ENCODE measurements at regions not wholly inside any gene's neighbourhood (a gene's known extent, or its start where the extent isn't known, plus 50 kb on each side); places are given as distances from the start of the nearest gene placed in this dataset.
"Not testable (repeated sequence)": the region's sequence is repeated elsewhere in the genome, so short reads cannot be mapped to it uniquely, and the experiment has no call there.

DNA sequence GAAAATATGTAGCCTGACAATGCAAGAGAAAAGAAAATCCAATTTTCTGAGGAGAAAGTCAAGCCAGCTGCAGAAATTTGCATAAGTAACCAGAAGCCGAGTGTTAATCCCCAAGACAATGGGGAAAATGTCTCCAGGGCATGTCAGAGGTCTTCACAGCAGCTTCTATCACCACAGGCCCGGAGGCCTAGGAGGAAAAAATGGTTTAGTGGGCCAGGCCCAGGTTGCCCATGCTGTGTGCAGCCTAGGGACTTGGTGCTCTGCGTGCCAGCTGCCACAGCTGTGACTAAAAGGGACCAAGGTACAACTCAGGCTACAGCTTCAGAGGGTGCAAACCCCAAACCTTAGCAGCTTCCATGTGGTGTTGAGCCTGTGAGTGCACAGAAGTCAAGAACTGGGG, 201.2 kb upstream of the SOX2 start:
- ATAC-seq (ENCODE audit: low FRiP score) (no peak), DNase-seq (ENCODE audit: low spot score) (no peak)
- TF ChIP-seq, protein P1, sequence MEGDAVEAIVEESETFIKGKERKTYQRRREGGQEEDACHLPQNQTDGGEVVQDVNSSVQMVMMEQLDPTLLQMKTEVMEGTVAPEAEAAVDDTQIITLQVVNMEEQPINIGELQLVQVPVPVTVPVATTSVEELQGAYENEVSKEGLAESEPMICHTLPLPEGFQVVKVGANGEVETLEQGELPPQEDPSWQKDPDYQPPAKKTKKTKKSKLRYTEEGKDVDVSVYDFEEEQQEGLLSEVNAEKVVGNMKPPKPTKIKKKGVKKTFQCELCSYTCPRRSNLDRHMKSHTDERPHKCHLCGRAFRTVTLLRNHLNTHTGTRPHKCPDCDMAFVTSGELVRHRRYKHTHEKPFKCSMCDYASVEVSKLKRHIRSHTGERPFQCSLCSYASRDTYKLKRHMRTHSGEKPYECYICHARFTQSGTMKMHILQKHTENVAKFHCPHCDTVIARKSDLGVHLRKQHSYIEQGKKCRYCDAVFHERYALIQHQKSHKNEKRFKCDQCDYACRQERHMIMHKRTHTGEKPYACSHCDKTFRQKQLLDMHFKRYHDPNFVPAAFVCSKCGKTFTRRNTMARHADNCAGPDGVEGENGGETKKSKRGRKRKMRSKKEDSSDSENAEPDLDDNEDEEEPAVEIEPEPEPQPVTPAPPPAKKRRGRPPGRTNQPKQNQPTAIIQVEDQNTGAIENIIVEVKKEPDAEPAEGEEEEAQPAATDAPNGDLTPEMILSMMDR (IDR thresholded peaks at IDR 0.05): no peak

DNA sequence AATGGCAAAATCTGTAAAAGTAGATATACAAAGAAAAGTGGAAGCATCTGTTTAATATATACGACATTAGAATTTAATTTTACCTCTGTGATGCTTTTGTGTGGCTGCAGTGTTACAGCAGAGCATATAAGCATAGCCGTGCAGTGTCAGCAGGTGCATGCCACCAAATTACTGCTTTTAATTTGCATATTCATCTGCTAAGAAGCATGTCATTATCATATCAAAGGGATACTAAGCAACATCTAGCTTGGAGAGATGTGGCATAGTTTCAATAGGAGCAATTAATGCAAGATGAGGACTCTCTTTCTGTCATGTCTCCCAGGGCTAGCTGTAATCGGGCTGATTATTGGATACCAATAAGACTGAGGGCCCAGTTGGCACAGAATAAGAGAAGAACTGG, 214.4 kb upstream of the SOX2 start:
- TF ChIP-seq, protein P1 (IDR thresholded peaks at IDR 0.05): no peak
- no peak for DNase-seq (ENCODE audit: low spot score)
- no peak for ATAC-seq (ENCODE audit: low FRiP score)

DNA sequence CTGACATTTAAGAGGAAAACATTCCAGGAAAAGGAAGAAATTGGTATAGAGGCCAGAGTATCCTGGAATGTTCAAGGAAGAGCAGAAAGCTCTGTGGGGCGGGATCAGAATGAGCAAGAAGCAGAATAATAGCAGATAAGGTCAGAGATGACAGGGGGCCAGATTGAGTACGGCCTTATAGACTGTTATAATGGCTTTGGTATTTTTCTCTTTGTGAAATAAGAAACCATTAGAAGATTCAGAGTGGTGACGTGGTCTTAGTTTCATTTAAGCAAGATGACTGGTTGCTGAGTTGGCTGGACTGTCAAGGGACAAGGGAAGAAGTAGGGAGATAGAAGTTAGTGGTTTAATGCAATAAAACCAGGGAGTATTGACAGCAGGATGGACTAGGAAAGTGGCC, 218.3 kb upstream of the SOX2 start:
- DNase-seq (ENCODE audit: low spot score): no peak
- TF ChIP-seq, protein P1 (IDR thresholded peaks at IDR 0.05): no peak
- no peak for ATAC-seq (ENCODE audit: low FRiP score)

DNA sequence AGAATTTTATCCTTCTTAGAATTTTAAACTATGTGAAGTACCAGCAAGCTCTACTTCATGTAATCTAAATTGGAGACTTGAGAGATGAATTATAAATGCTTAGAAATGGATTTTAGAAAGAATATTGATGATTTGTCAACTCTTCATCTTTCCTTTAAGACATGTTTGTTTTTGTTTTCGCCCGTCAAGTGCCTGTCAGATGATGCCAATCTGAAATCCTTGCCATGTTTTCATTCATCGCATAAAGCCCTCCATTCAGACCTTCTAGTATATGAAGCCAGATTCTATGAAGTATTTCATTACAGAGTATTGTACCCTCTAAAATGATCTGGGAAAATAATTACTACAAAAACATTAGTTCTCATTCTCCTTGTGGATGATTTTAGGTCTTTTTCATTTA, 223.2 kb upstream of the SOX2 start:
- ATAC-seq (ENCODE audit: low FRiP score): no peak
- DNase-seq (ENCODE audit: low spot score): no peak
- TF ChIP-seq, protein P1 (IDR thresholded peaks at IDR 0.05): no peak

DNA sequence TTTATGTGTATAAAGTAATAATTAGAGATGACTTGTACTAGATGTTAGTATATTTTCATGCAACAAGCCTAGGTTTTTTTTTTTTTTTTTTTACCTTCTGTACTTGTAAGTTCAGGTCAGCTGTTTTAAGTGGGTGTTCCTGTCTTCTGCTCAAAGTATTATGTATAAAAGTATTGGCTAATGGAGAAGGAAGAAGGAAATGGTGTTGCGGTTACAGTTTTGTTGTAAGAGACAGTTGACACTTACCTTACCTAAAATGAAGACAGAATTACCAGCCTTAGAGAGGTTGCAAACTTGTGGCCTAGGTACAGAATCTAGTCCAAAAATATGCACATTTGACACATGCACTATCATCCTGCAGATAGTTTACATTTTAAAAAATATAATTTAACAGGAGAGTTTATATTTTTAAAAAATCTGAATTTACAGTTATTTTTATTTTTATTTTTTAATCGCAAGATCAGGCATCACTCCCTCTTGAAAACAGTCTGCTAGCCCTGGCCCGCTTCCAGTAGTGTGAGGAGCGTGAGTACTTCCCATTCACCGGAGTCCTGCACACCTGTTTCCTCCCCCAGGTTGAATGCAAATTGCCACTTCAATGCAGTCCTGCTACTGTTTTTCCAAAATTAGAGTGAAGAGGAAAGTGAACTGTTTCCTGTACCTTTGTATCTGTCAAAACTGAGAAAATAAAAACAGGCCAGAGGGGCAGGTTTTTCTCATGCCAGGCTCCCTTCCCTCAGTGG, 224.3 kb upstream of the SOX2 start:
- DNase-seq (ENCODE audit: low spot score) (no peak), ATAC-seq (ENCODE audit: low FRiP score) (no peak)
- TF ChIP-seq, protein P1 (IDR thresholded peaks at IDR 0.05): no peak

DNA sequence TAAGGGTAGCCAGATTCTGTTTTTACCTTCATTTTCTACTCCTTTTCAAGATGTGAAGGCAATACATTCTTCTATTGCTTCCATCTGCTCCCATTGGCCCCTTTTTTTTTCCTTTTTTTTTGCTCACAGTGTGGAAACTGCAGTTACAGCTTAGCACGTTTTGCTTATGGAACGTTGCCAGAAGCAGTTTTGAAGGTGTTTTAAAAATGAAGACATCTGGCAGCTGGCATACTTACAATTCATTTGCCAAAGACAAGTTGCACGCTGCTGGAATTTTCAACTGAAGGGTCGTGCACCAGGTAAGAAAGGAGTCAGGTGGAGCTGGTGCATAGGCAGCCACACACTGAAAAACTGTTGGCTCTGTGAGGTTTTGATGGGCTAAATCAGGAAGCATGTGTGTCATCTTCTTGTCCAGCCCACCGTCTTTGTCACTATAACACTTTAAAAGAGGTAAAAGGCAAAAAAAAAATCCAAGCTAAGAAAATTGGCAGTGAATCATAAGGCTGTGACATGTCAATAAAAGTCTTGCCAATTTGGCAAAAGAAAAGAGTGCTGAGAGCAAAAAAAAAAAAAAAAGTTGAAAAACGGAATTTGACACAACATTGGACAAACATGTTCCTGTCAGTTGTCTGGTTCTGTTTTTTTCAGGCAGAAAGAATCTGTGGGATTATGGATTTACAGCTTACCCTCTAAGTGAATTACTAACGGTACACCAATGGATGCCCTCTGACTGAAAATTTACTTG, 225.4 kb upstream of the SOX2 start:
- DNase-seq (ENCODE audit: low spot score) (no peak), ATAC-seq (ENCODE audit: low FRiP score) (no peak)
- TF ChIP-seq, protein P1 (IDR thresholded peaks at IDR 0.05): no peak

DNA sequence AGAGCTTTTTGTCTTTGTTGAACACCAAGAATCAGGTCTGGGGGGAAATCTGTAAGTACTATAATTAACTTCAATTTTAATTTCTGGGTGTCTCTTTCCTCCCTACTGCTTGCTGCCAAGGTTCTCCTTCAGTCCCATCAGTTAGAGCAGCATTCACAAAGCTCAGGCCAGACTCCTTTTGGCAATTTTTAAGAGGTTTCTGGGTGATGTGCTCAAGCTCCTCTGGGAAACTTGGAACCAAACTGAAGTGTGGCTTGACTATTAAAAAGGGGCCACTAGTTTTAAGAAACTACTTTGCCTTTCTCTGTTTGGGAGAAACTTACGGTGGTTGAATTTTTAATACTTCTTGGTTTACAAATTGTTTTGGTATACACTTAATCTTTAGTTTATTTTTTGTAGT, 227.7 kb upstream of the SOX2 start:
- DNase-seq (ENCODE audit: low spot score) (no peak), ATAC-seq (ENCODE audit: low FRiP score) (no peak)
- TF ChIP-seq, protein P1 (IDR thresholded peaks at IDR 0.05): no peak

DNA sequence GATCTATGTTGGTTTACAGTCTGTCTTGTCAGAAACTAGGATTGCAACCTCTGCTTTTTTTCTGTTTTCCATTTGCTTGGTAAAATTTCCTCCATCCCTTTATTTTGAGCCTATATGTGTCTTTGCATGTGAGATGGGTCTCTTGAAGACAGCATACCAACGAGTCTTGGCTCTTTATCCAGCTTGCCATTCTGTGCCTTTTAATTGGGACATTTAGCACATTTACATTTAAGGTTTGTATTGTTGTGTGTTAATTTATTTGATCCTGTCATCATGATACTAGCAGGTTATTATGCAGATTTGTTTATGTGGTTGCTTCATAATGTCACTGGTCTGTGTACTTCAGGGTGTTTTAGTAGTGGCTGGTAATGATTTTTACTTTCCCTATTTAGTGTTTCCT, 236.6 kb upstream of the SOX2 start:
- not testable (repeated sequence) for ATAC-seq (ENCODE audit: low FRiP score); DNase-seq (ENCODE audit: low spot score)
